ENCODE measurements at regions not wholly inside any gene's neighbourhood (a gene's known extent, or its start where the extent isn't known, plus 50 kb on each side); places are given as distances from the start of the nearest gene placed in this dataset.

DNA sequence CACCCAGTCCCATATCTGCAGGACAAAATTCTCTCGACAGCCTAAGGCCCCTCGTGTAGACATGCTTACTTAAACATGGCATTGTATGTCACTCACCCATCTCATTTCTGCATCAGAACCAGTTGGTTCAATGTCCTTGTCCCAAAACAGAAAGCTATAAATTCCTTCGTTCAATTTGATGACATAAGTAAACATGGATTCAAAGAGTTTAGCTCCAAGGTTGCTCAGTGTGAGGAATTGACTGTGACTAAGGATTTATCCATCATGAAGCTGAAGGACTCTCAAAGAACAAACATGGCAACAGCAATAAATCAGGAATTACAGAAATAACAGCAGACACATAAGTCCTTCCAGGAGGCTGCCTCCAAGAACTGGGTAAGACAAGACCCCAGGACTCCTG, 237.2 kb downstream of the TOMM20 start:
- TF ChIP-seq CTCF (conservative IDR thresholded peaks at IDR 0.05; ENCODE audit: low read length): no peak
- no peak for TF ChIP-seq EZH2phosphoT487 (IDR thresholded peaks at IDR 0.05; ENCODE audit: borderline replicate concordance, low read depth, low read length)

Data from OCI-LY7 (cell line).